Left lobe of liver (tissue), 2 donors: ENCODE measurements at regions not wholly inside any gene's neighbourhood (a gene's known extent, or its start where the extent isn't known, plus 50 kb on each side); places are given as distances from the start of the nearest gene placed in this dataset.
"Not testable (repeated sequence)": the region's sequence is repeated elsewhere in the genome, so short reads cannot be mapped to it uniquely, and the experiment has no call there.

Experiments
- ATAC-seq: fragments of 200-7000 bp; cut with Tn5 transposase; one replicate; pipeline ENCODE4 v1.9.1; 2020; ENCODE audit warnings: mild to moderate bottlenecking, moderate library complexity
- DNase-seq: peaks from one replicate; pipeline ENCODE4 v3.0.0-alpha.2; 2020; ENCODE audit warnings: low spot score
- donor health status: DM: no; HTN: no; CAD: no; lungs with moderate emphysema.
- donor health status: DM: no; HTN: yes; CAD: no.

GRCh38 chr2:16248571-16249105 lies 308.3 kb downstream of the MYCN start:
- no peak for ATAC-seq
- no peak for DNase-seq

GRCh38 chr2:16247326-16248122 lies 307.2 kb downstream of the MYCN start:
- DNase-seq (no peak), ATAC-seq (no peak)

- no peak for ATAC-seq
- no peak for DNase-seq
These were observed 306.6 kb downstream of the MYCN start for GRCh38 chr2:16246911-16247310.

- ATAC-seq (no peak), DNase-seq (no peak)
These were observed 306.0 kb downstream of the MYCN start for GRCh38 chr2:16246281-16246850.

GRCh38 chr2:16245481-16246054 lies 305.2 kb downstream of the MYCN start:
- no peak for DNase-seq
- ATAC-seq, result no peak

GRCh38 chr2:16244966-16245320 lies 304.6 kb downstream of the MYCN start:
- ATAC-seq, result no peak
- DNase-seq, result peak; percentile 11

GRCh38 chr2:16244153-16244965 lies 304.0 kb downstream of the MYCN start:
- DNase-seq (peak; percentile 16), ATAC-seq (no peak)

GRCh38 chr2:16243411-16243996 lies 303.2 kb downstream of the MYCN start:
- no peak for ATAC-seq
- peak; percentile 26 for DNase-seq

GRCh38 chr2:16242906-16243305 lies 302.6 kb downstream of the MYCN start:
- ATAC-seq, result no peak

GRCh38 chr2:16241166-16242160 lies 301.1 kb downstream of the MYCN start:
- ATAC-seq (no peak), DNase-seq (peak; percentile 4)

More at GRCh38 chr2:16242906-16243305, 302.6 kb downstream of the MYCN start:
- DNase-seq, result no peak

GRCh38 chr2:16240402-16240801 lies 300.1 kb downstream of the MYCN start:
- ATAC-seq, result no peak
- peak; percentile 10 for DNase-seq

- ATAC-seq (no peak), DNase-seq (peak; percentile 5)
These were observed 299.0 kb downstream of the MYCN start for GRCh38 chr2:16239296-16239850.

GRCh38 chr2:16238786-16239185 lies 298.4 kb downstream of the MYCN start:
- ATAC-seq, result no peak

GRCh38 chr2:16238001-16238761 lies 297.8 kb downstream of the MYCN start:
- DNase-seq, result peak; percentile 6
- ATAC-seq, result no peak

More at GRCh38 chr2:16238786-16239185, 298.4 kb downstream of the MYCN start:
- DNase-seq, result peak; percentile 8

- ATAC-seq (no peak), DNase-seq (no peak)
These were observed 295.4 kb downstream of the MYCN start for GRCh38 chr2:16235747-16236146.

GRCh38 chr2:16235291-16235690 lies 294.9 kb downstream of the MYCN start:
- ATAC-seq, DNase-seq: not testable (repeated sequence)

GRCh38 chr2:16228951-16229350 lies 288.6 kb downstream of the MYCN start:
- ATAC-seq, result no peak
- no peak for DNase-seq

GRCh38 chr2:16228471-16228870 lies 288.1 kb downstream of the MYCN start:
- DNase-seq, result no peak
- ATAC-seq, result no peak
